ENCODE measurements at regions not wholly inside any gene's neighbourhood (a gene's known extent, or its start where the extent isn't known, plus 50 kb on each side); places are given as distances from the start of the nearest gene placed in this dataset.

DNA sequence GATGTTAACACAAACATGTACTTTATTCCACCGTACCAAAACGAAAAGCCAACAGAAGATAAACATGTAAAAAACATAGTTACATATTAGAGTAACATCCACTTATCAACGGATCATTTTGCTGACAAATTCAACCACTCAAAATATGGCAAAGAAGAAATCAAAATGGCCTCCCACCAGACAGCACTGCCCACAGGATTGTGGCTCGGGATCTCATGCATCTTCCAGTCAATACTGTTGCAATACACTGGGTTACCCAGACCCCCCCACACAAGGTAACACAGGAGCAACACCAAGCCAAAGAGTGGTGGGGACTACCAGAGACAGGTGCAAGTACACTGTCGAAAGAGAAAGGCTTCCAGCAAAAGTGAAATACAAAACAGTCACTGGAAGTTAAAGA lies 57.9 kb upstream of the NHSL1 start (continued):
- TF ChIP-seq ZNF462 (CRISPR knock-in tag; IDR thresholded peaks at IDR 0.05) = no peak
- no peak for TF ChIP-seq NANOG (IDR thresholded peaks at IDR 0.05; ENCODE audit: borderline replicate concordance)
- no peak for TF ChIP-seq CREB1 (CRISPR knock-in tag; IDR thresholded peaks at IDR 0.05; ENCODE audit: low read depth)
- TF ChIP-seq ETS1 (IDR thresholded peaks at IDR 0.05) = no peak
- no peak for TF ChIP-seq POLR2AphosphoS5 (IDR thresholded peaks at IDR 0.05; ENCODE audit: low read depth)

DNA sequence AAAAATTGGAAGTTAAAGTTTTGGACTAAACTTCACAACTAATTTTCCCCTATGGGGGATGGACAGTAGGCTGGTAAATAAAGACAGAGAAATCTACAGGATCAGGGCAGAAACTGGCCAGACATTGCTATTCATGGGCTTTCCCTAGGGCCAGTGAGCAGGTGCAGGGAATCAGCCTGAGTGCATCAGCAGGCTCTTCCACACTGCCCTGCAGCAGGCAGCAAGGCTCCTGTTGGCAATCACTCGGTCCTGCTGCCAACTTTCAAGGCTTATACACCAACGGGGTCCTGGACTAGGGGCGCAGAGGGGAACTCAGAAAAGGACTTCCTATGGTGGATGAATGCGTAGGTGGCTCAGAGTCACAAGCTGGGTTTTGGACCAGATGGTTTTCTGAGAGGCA lies 59.8 kb upstream of the NHSL1 start:
- no peak overlapping the region for H3K27ac Mint-ChIP-seq
- no peak overlapping the region for H3K4me2 ChIP-seq
- no peaks in the 10 kb centered on the region for H3K9me3 Mint-ChIP-seq
- no peak for ATAC-seq
- no peaks in the 10 kb centered on the region for H3K9me2 ChIP-seq (ENCODE audit: insufficient read depth)
- no peaks in the 10 kb centered on the region for H4K20me1 ChIP-seq (replicated peaks; ENCODE audit: insufficient read depth)
- H3K27ac ChIP-seq (ENCODE audit: low read depth) = no peak overlapping the region
- no peaks in the 10 kb centered on the region for H3F3A ChIP-seq (replicated peaks; ENCODE audit: low read depth)
- H3K4me1 ChIP-seq (ENCODE audit: insufficient read depth) = peaks cover 36% of the 10 kb centered on the region
- no peaks in the 10 kb centered on the region for H3K36me3 ChIP-seq (ENCODE audit: insufficient read depth)
- no peak overlapping the region for H2AFZ ChIP-seq
- H3K27me3 Mint-ChIP-seq (ENCODE audit: insufficient read depth, low read depth, poor library complexity) = peaks cover 2% of the 10 kb centered on the region
- H3K4me3 Mint-ChIP-seq = no peak overlapping the region
- no peaks in the 10 kb centered on the region for H3K27me3 ChIP-seq (ENCODE audit: insufficient read depth)
- no peak for DNase-seq (ENCODE audit: low spot score)
- H3K4me3 ChIP-seq = no peak overlapping the region
- peaks cover 54% of the 10 kb centered on the region for H3K4me1 Mint-ChIP-seq
- H3K36me3 Mint-ChIP-seq (ENCODE audit: low read depth) = no peaks in the 10 kb centered on the region
- peaks cover 55% of the 10 kb centered on the region for H3K79me2 ChIP-seq (replicated peaks; ENCODE audit: insufficient read depth)
- TF ChIP-seq STAT1 (IDR thresholded peaks at IDR 0.05; ENCODE audit: unreplicated experiment) (no peak), CREB1 (CRISPR knock-in tag; IDR thresholded peaks at IDR 0.05; ENCODE audit: low read depth) (no peak), ZNF462 (CRISPR knock-in tag; IDR thresholded peaks at IDR 0.05) (no peak), POLR2AphosphoS5 (IDR thresholded peaks at IDR 0.05; ENCODE audit: low read depth) (no peak), ZNF331 (CRISPR knock-in tag; IDR thresholded peaks at IDR 0.05; ENCODE audit: low read depth) (no peak), ETS1 (IDR thresholded peaks at IDR 0.05) (no peak), ZNF114 (CRISPR knock-in tag; IDR thresholded peaks at IDR 0.05) (no peak)

All from GM23338 (cell line).